Chondrocyte (in vitro differentiated cells): ENCODE measurements at regions not wholly inside any gene's neighbourhood (a gene's known extent, or its start where the extent isn't known, plus 50 kb on each side); places are given as distances from the start of the nearest gene placed in this dataset.
"Not testable (repeated sequence)": the region's sequence is repeated elsewhere in the genome, so short reads cannot be mapped to it uniquely, and the experiment has no call there.

Experiments
- DNase-seq: peaks from one replicate; pipeline ENCODE4 v3.0.0; 2021; ENCODE audit warnings: mixed read lengths, low spot score
- H3K27ac Mint-ChIP-seq: one replicate; pipeline ENCODE4 v1.8.0; 2021; ENCODE audit warnings: mild to moderate bottlenecking, moderate library complexity, mixed read lengths; ENCODE audit not compliant: unreplicated experiment
- H3K27me3 Mint-ChIP-seq: 2 replicates; pipeline ENCODE4 v1.8.0; 2021; ENCODE audit warnings: low read depth, mixed read lengths
- H3K36me3 Mint-ChIP-seq: 2 replicates; pipeline ENCODE4 v1.8.0; 2021; ENCODE audit warnings: low read depth, mixed read lengths
- H3K4me1 Mint-ChIP-seq: 2 replicates; pipeline ENCODE4 v1.8.0; 2021; ENCODE audit warnings: low read depth, mild to moderate bottlenecking, mixed read lengths
- H3K4me3 Mint-ChIP-seq: one replicate; pipeline ENCODE4 v1.8.0; 2021; ENCODE audit warnings: mild to moderate bottlenecking, moderate library complexity, mixed read lengths; ENCODE audit not compliant: unreplicated experiment
- H3K9me3 Mint-ChIP-seq: 2 replicates; pipeline ENCODE4 v1.8.0; 2021; ENCODE audit warnings: low read depth, mixed read lengths
- TF ChIP-seq, protein P1 (sequence below): fragments of 200-600 bp; sonication (generic); IDR thresholded peaks from 2 replicates; pipeline ENCODE4 v1.5.0; 2021; ENCODE audit warnings: antibody characterized with exemption, mild to moderate bottlenecking, moderate library complexity

DNA sequence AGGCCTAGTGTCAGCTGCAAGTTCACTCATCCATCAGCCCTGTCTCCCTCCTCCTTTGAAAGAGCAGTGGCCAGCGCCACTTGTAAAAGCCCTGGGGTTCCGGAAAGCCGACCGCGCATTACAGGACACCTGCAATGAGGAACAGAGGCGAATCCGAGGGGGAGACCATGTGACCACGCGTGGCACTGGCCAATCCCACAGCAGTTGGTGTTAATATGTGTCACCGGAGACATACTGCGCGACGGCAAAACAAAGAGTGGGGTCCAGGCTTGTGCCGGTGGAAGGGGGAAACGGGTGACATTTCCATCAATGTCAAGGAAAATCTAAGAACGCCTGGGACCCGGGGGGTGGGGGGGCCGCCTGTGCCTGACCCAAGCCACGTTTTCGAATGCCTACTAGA, 480.8 kb downstream of the SPATA31A7 start:
- H3K27ac Mint-ChIP-seq: no peak overlapping the region
- no peaks in the 10 kb centered on the region for H3K27me3 Mint-ChIP-seq
- TF ChIP-seq, protein P1, sequence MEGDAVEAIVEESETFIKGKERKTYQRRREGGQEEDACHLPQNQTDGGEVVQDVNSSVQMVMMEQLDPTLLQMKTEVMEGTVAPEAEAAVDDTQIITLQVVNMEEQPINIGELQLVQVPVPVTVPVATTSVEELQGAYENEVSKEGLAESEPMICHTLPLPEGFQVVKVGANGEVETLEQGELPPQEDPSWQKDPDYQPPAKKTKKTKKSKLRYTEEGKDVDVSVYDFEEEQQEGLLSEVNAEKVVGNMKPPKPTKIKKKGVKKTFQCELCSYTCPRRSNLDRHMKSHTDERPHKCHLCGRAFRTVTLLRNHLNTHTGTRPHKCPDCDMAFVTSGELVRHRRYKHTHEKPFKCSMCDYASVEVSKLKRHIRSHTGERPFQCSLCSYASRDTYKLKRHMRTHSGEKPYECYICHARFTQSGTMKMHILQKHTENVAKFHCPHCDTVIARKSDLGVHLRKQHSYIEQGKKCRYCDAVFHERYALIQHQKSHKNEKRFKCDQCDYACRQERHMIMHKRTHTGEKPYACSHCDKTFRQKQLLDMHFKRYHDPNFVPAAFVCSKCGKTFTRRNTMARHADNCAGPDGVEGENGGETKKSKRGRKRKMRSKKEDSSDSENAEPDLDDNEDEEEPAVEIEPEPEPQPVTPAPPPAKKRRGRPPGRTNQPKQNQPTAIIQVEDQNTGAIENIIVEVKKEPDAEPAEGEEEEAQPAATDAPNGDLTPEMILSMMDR: no peak
- no peaks in the 10 kb centered on the region for H3K4me1 Mint-ChIP-seq
- H3K36me3 Mint-ChIP-seq: peaks cover 4% of the 10 kb centered on the region
- H3K9me3 Mint-ChIP-seq: peaks cover 54% of the 10 kb centered on the region
- peak; percentile 66 for DNase-seq
- no peak overlapping the region for H3K4me3 Mint-ChIP-seq

DNA sequence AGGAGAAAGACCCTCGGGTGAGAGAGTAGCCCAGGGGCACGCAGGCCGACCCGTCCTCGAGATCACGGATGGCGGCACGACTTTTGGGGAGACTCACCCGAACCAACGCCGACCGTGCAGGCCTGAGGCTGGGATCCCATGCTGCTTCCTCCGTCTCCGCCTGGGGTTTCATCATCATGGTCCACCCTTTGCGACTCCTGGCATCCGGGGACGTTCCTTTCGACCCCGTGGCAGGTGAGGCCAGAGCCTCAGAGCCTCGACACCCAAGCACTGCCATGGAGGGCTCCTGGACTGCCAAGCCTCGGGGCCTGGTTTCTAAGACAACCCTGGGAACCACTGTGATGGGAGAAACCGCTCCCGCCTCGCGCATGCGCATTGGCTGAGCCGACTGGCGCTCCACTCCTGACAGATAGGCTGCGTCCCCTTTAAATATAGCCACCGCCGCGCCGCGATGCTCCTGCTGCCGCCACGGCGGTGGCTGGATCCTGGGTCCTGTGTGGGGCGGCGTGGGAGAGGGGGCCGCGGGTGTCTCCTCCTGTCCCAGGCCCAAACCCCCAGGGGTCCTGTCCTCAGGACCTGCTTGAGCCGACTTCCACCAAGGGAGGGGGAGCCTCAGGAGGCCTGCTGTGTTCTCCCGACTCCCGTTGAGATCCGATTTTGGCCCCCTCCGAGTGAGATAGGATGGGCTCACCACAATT, 481.6 kb downstream of the SPATA31A7 start:
- H3K4me3 Mint-ChIP-seq: no peak overlapping the region
- peaks cover 50% of the 10 kb centered on the region for H3K9me3 Mint-ChIP-seq

DNA sequence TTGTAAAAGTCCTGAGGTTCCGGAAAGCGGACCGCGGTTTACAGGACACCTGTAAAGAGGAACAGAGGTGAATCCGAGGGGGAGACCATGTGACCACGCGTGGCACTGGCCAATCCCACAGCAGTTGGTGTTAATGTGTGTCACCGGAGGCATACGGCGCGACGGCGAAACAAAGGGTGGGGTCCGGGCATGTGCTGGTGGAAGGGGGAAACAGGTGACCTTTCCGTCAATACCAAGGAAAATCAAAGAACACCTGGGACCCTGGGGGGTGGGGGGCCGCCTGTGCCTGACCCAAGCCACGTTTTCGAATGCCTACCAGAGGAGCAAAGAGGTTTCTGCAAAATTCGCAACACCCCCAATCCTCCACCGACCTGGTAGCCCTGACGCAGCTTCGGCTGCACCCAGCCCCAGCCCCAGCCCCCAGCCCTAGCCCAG, 482.3 kb downstream of the SPATA31A7 start:
- not testable (repeated sequence) for H3K27ac Mint-ChIP-seq, H3K27me3 Mint-ChIP-seq, H3K4me1 Mint-ChIP-seq, H3K36me3 Mint-ChIP-seq, H3K4me3 Mint-ChIP-seq
- peaks cover 53% of the 10 kb centered on the region for H3K9me3 Mint-ChIP-seq
- peak; percentile 84 for DNase-seq

More for the DNA sequence above, 481.6 kb downstream of the SPATA31A7 start:
- Mint-ChIP-seq H3K36me3 (peaks cover 4% of the 10 kb centered on the region), H3K27me3 (no peaks in the 10 kb centered on the region), H3K4me1 (no peaks in the 10 kb centered on the region), H3K27ac (no peak overlapping the region)
- peak; percentile 93 for DNase-seq
- TF ChIP-seq, protein P1: no peak

DNA sequence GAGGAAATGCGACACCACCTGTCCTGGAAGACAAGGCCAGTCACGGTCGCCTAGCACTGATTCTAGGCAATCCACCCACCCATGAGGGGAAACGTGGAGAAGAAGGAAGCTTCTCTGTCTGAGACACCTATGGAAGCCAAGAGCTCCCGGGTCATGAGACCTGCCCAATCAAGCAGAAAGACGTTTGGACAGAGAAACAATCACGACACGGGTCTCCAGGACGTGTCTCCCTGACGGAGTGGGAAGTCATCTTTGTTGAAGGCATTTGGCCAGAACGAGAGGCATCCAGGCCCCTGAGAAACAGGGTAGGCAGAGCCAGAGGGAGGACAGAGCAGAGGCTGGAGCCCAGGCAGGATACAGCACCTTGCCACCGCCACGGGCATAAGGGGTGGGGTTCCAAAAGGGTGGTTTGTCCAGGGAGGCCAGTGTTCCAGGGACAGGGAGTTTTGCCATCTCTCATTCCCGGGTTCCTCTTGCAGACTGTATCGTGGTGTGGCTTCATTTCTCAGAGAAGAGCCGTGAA, 482.9 kb downstream of the SPATA31A7 start:
- not testable (repeated sequence) for H3K27ac Mint-ChIP-seq, H3K27me3 Mint-ChIP-seq, H3K36me3 Mint-ChIP-seq, H3K4me1 Mint-ChIP-seq, H3K4me3 Mint-ChIP-seq
- H3K9me3 Mint-ChIP-seq: peaks cover 56% of the 10 kb centered on the region
- peak; percentile 36 for DNase-seq

DNA sequence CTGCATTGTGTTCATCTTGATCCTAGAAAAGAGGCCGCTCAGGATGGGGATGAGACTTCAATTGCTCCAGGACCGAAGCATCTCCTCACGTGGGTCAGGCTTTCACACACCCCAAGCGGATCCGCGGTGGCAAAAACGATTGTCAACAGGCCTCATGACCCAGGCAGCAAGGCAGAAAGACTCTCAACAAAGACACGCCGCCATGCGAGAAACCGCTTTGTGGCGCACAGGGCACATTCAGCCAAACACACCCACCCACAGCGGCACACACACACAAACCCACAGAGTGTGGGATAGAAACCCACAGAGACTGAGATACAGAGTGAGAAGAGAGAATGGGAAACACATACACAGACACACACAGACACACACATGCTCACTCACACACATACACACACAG, 483.4 kb downstream of the SPATA31A7 start:
- peaks cover 54% of the 10 kb centered on the region for H3K9me3 Mint-ChIP-seq

DNA sequence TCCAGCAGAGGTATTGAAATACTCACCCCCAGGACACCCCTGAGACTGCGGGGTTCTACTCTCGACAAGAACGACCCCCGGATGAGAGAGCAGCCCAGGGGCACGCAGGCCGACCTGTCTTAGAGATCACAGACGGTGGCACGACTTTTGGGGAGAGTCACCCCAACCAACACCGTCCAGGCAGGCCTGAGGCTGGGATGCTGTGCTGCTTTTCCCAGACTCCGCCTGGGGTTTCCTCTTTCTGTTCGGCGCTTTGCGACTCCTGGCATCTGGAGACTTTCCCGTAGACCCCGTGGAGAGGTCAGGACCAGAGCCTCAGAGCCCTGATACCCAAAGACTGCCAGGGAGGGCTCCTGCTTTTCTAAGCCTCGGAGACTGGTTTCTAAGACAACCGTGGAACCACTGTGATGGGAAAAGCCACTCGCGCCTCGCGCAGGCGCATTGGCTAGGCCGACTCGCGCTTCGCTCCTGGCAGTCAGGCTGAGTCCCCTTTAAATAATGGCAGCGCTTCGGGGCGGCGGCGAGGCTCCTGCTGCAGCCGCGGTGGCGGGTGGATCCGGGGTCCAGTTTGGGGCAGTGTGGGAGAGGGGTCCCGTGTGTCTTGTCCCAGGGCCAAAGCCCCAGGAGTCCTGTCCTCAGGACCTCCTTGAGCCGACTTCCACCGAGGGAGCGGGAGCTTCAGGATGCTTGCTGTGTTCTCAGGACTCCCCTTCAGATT, 484.0 kb downstream of the SPATA31A7 start:
- H3K36me3 Mint-ChIP-seq: peaks cover 3% of the 10 kb centered on the region
- TF ChIP-seq, protein P1: no peak
- H3K4me3 Mint-ChIP-seq: no peak overlapping the region

More for the DNA sequence above, 483.4 kb downstream of the SPATA31A7 start:
- Mint-ChIP-seq H3K4me3 (no peak overlapping the region), H3K36me3 (peaks cover 4% of the 10 kb centered on the region), H3K27me3 (no peaks in the 10 kb centered on the region), H3K27ac (no peak overlapping the region), H3K4me1 (no peaks in the 10 kb centered on the region)
- peak; percentile 48 for DNase-seq
- TF ChIP-seq, protein P1: no peak

More for the DNA sequence above, 484.0 kb downstream of the SPATA31A7 start:
- no peaks in the 10 kb centered on the region for H3K27me3 Mint-ChIP-seq
- peaks cover 50% of the 10 kb centered on the region for H3K9me3 Mint-ChIP-seq
- DNase-seq: peak; percentile 70
- no peak overlapping the region for H3K27ac Mint-ChIP-seq
- no peaks in the 10 kb centered on the region for H3K4me1 Mint-ChIP-seq
